Smooth muscle cell (in vitro differentiated cells): ENCODE measurements at regions not wholly inside any gene's neighbourhood (a gene's known extent, or its start where the extent isn't known, plus 50 kb on each side); places are given as distances from the start of the nearest gene placed in this dataset.

ENCODE experiments used
- DNase-seq: peaks from one replicate; lab custom pipeline; 2025; ENCODE audit not compliant: unreplicated experiment; lab: John Stamatoyannopoulos, UW
- H2AFZ ChIP-seq: fragments of 200-600 bp; sonication (generic); 2 replicates; pipeline ENCODE4 v1.6.0; 2016; ENCODE audit warnings: antibody characterized with exemption, low read depth, mild to moderate bottlenecking
- H3F3A ChIP-seq: fragments of 200-600 bp; sonication (generic); 2 replicates; pipeline ENCODE4 v1.6.0; 2017; ENCODE audit warnings: antibody characterized with exemption, low read depth
- H3K27ac ChIP-seq: fragments of 200-600 bp; sonication (generic); 2 replicates; pipeline ENCODE4 v1.5.1; 2016; ENCODE audit warnings: low read depth, mild to moderate bottlenecking
- H3K27me3 ChIP-seq: fragments of 200-600 bp; sonication (generic); 2 replicates; pipeline ENCODE4 v1.6.1; 2016; ENCODE audit warnings: low read depth, mild to moderate bottlenecking
- H3K36me3 ChIP-seq: fragments of 200-600 bp; sonication (generic); 2 replicates; pipeline ENCODE4 v1.5.1; 2016; ENCODE audit warnings: low read depth
- H3K4me1 ChIP-seq: fragments of 200-600 bp; sonication (generic); 2 replicates; pipeline ENCODE4 v1.5.1; 2016; ENCODE audit warnings: low read depth
- H3K4me2 ChIP-seq: fragments of 200-600 bp; sonication (generic); 2 replicates; pipeline ENCODE4 v1.6.0; 2016; ENCODE audit warnings: mild to moderate bottlenecking
- H3K4me3 ChIP-seq: fragments of 200-600 bp; sonication (generic); 2 replicates; pipeline ENCODE4 v1.5.1; 2016; ENCODE audit warnings: mild to moderate bottlenecking
- H3K79me2 ChIP-seq: fragments of 200-600 bp; sonication (generic); 2 replicates; pipeline ENCODE4 v1.6.0; 2016; ENCODE audit warnings: low read depth, mild to moderate bottlenecking
- H3K9ac ChIP-seq: fragments of 200-600 bp; sonication (generic); 2 replicates; pipeline ENCODE4 v1.6.0; 2016; ENCODE audit warnings: low read depth
- H3K9me3 ChIP-seq: fragments of 200-600 bp; sonication (generic); replicated peaks from 2 replicates; pipeline ENCODE4 v1.5.1; 2016; ENCODE audit warnings: low read depth
- H4K20me1 ChIP-seq: fragments of 200-600 bp; sonication (generic); 2 replicates; pipeline ENCODE4 v1.6.0; 2016; ENCODE audit warnings: low read depth
- WGBS: methylation state at CpG from one replicate; pipeline ENCODE4 v1.1.7; 2016; ENCODE audit warnings: low lambda C conversion rate; 5-methylcytosine and 5-hydroxymethylcytosine counted together
- TF ChIP-seq, protein P1 (sequence below): fragments of 200-600 bp; sonication (generic); IDR thresholded peaks from 2 replicates; pipeline ENCODE4 v1.5.1; 2017; ENCODE audit warnings: borderline replicate concordance, mild to moderate bottlenecking, antibody characterized with exemption; ENCODE audit not compliant: insufficient read depth, poor library complexity, severe bottlenecking

DNA sequence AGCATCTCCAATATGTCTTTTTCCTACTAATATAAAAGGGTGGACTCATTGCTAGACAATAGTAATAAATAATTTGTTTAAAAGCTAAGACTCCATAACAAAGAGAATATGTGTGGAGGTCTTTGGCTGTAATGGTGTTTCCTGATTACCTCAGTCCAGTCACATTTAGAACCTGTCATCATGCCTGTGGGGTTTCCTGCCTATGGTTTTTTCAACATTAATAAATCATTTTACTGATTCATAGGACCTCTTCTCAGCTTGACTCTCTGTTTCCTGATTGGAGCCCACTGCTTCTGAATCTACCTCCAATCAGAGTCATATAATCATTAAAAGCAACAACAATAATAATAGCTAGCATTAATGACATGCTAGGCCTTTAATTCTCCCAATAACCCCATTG is 52.4 kb upstream of the GNAI1 start:
- Histone ChIP-seq H3K79me2 (no peaks in the 10 kb centered on the region), H2AFZ (no peak overlapping the region), H3K4me2 (no peak overlapping the region), H3K4me3 (no peak overlapping the region), H3K4me1 (no peaks in the 10 kb centered on the region), H3K9me3 (no peaks in the 10 kb centered on the region), H3K27me3 (no peaks in the 10 kb centered on the region), H3K9ac (no peak overlapping the region), H3F3A (peaks cover 7% of the 10 kb centered on the region), H3K27ac (no peak overlapping the region), H3K36me3 (no peaks in the 10 kb centered on the region), H4K20me1 (no peaks in the 10 kb centered on the region)
- no peak for DNase-seq
- TF ChIP-seq, protein P1, sequence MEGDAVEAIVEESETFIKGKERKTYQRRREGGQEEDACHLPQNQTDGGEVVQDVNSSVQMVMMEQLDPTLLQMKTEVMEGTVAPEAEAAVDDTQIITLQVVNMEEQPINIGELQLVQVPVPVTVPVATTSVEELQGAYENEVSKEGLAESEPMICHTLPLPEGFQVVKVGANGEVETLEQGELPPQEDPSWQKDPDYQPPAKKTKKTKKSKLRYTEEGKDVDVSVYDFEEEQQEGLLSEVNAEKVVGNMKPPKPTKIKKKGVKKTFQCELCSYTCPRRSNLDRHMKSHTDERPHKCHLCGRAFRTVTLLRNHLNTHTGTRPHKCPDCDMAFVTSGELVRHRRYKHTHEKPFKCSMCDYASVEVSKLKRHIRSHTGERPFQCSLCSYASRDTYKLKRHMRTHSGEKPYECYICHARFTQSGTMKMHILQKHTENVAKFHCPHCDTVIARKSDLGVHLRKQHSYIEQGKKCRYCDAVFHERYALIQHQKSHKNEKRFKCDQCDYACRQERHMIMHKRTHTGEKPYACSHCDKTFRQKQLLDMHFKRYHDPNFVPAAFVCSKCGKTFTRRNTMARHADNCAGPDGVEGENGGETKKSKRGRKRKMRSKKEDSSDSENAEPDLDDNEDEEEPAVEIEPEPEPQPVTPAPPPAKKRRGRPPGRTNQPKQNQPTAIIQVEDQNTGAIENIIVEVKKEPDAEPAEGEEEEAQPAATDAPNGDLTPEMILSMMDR: no peak

DNA sequence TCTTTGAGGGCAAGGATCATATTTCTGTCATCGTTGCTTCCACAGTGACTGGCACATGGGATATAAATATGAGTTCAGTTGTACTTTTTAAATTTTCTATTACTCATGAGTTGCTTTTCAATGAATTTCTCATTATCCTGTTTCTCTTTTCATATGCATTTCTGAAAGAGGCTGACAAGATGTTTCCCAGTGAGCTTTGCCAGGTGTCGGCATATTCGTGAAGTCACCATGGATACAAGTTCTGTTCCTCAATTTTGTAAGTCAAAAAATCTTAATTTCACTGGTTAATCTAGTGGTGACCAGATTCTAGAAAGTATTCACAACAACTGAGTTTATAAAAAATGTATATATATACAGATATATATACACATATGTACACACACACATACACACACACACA is 55.7 kb upstream of the GNAI1 start:
- H4K20me1 ChIP-seq: no peaks in the 10 kb centered on the region
- H3K79me2 ChIP-seq: no peaks in the 10 kb centered on the region
- H3F3A ChIP-seq: no peaks in the 10 kb centered on the region
- no peaks in the 10 kb centered on the region for H3K36me3 ChIP-seq
- no peak overlapping the region for H3K9ac ChIP-seq
- no peaks in the 10 kb centered on the region for H3K4me1 ChIP-seq
- WGBS: 96% methylated on average over 3 of the region's 3 CpGs
- H3K4me3 ChIP-seq: no peak overlapping the region
- no peak for DNase-seq
- TF ChIP-seq, protein P1: no peak
- no peaks in the 10 kb centered on the region for H3K9me3 ChIP-seq
- no peak overlapping the region for H3K27ac ChIP-seq
- no peaks in the 10 kb centered on the region for H3K27me3 ChIP-seq
- H2AFZ ChIP-seq: no peak overlapping the region
- H3K4me2 ChIP-seq: no peak overlapping the region

DNA sequence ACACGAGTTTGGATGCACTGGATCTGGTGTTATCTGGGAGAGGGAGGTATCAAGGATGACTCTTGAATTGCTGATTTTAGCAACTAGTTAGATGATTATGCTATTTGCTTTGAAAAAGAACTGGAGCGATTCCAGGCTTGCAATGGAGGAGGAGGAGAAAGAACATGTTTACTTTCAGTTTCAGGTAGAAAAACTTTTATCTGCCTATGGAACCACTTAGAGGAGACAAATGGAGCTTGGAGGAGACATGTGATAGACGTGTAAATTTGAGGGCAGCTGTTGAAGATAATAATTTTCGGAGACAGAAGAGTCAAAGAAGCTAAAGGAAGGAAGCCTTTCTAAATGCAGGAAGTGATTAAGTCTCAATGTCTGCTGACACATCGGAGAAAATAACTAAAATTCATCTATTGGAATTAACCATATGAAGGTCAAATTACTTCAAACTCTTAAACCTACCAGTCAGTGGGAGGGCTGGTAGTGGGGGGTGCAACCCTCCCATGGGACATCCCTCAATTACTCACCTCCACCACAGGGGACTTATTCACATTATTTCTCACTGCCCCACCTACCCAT is 56.4 kb upstream of the GNAI1 start:
- H3K4me3 ChIP-seq: peak overlapping the region; percentile 36
- 66% methylated on average over 5 of the region's 5 CpGs for WGBS
- no peak overlapping the region for H3K27ac ChIP-seq

DNA sequence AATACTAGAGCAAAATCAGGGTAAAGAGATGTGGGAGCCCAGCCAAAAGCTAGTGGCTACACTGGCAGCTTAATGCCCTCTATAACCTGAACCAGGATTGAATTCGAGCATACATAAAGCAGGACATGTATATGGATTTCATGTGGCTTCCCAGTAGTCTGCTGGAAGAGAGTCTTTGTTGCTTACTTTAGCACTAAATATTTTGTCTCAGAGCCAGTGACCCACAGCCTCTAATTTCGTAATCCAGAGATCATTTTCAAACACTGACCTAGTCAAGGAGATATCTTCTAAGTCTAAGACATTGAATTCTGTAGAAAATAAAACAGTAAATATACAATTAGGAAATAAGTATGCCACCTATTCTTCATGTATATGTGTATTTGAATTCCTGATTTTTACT is 64.2 kb upstream of the GNAI1 start:
- H3K4me3 ChIP-seq: no peak overlapping the region
- H3K9ac ChIP-seq: no peak overlapping the region
- no peaks in the 10 kb centered on the region for H4K20me1 ChIP-seq
- H3K27ac ChIP-seq: peak overlapping the region; percentile 15
- peak overlapping the region; percentile 55 for H3K4me2 ChIP-seq
- no peaks in the 10 kb centered on the region for H3F3A ChIP-seq
- H3K79me2 ChIP-seq: no peaks in the 10 kb centered on the region
- H3K27me3 ChIP-seq: no peaks in the 10 kb centered on the region
- peak overlapping the region; percentile 85 for H2AFZ ChIP-seq
- DNase-seq: no peak
- H3K36me3 ChIP-seq: no peaks in the 10 kb centered on the region
- peaks cover 5% of the 10 kb centered on the region for H3K9me3 ChIP-seq
- no peaks in the 10 kb centered on the region for H3K4me1 ChIP-seq
- TF ChIP-seq, protein P1: no peak
- 34% methylated on average over 2 of the region's 2 CpGs for WGBS

More for the DNA sequence above, 56.4 kb upstream of the GNAI1 start:
- H3K4me1 ChIP-seq: no peaks in the 10 kb centered on the region
- no peak overlapping the region for H3K9ac ChIP-seq
- DNase-seq: no peak
- no peaks in the 10 kb centered on the region for H4K20me1 ChIP-seq
- no peaks in the 10 kb centered on the region for H3K9me3 ChIP-seq
- H3K27me3 ChIP-seq: no peaks in the 10 kb centered on the region
- H2AFZ ChIP-seq: peak overlapping the region; percentile 83
- TF ChIP-seq, protein P1: no peak
- H3K4me2 ChIP-seq: peak overlapping the region; percentile 35
- no peaks in the 10 kb centered on the region for H3K79me2 ChIP-seq
- H3K36me3 ChIP-seq: no peaks in the 10 kb centered on the region
- no peaks in the 10 kb centered on the region for H3F3A ChIP-seq
